GM06990 (cell line): ENCODE measurements at regions not wholly inside any gene's neighbourhood (a gene's known extent, or its start where the extent isn't known, plus 50 kb on each side); places are given as distances from the start of the nearest gene placed in this dataset.
A peak's percentile ranks its signal among the peaks of the same experiment; 100 is the strongest.

Experiments
- DNase-seq: peaks from one replicate; pipeline ENCODE4 v3.0.0-alpha.2; 2011; ENCODE audit not compliant: insufficient read length; ENCODE audit errors: extremely low read depth
- H3K27me3 ChIP-seq: replicated peaks from 2 replicates; pipeline ENCODE4 v1.6.0; 2011; ENCODE audit warnings: low read length; ENCODE audit not compliant: control insufficient read depth, insufficient read depth
- H3K36me3 ChIP-seq: 2 replicates; pipeline ENCODE4 v1.5.1; 2011; ENCODE audit warnings: low read length; ENCODE audit not compliant: control insufficient read depth, insufficient read depth
- H3K4me3 ChIP-seq: replicated peaks from 2 replicates; pipeline ENCODE4 v1.5.1; 2011; ENCODE audit warnings: low read depth, mild to moderate bottlenecking, control low read depth, low read length
- TF ChIP-seq, protein P1 (sequence below): IDR thresholded peaks from 2 replicates; pipeline ENCODE4 v1.5.1; 2011; ENCODE audit warnings: low read length, control low read depth, mild to moderate bottlenecking, inconsistent platforms; ENCODE audit not compliant: insufficient read depth, poor library complexity, severe bottlenecking

DNA sequence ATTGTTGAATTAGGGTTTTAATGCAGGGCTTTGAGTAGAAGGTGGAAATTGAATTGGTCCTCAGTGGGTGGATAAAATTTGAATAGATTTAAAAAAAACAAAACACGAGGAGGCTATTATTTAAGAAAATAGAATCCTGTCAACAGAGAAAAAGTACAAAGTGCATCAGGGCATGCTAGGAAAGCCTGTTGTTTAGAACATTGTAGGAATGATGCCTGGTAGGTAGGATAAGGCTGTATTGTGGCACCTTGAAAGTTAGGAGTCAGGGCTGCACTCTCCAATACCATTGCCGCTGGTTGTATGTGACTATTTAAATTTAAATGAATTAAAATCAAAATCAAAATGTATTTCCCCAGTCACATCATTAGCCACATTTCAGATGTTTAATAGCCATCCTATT is 363.9 kb downstream of the UTRN start:
- no peak for DNase-seq
- TF ChIP-seq, protein P1, sequence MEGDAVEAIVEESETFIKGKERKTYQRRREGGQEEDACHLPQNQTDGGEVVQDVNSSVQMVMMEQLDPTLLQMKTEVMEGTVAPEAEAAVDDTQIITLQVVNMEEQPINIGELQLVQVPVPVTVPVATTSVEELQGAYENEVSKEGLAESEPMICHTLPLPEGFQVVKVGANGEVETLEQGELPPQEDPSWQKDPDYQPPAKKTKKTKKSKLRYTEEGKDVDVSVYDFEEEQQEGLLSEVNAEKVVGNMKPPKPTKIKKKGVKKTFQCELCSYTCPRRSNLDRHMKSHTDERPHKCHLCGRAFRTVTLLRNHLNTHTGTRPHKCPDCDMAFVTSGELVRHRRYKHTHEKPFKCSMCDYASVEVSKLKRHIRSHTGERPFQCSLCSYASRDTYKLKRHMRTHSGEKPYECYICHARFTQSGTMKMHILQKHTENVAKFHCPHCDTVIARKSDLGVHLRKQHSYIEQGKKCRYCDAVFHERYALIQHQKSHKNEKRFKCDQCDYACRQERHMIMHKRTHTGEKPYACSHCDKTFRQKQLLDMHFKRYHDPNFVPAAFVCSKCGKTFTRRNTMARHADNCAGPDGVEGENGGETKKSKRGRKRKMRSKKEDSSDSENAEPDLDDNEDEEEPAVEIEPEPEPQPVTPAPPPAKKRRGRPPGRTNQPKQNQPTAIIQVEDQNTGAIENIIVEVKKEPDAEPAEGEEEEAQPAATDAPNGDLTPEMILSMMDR: no peak
- no peaks in the 10 kb centered on the region for H3K27me3 ChIP-seq
- no peak overlapping the region for H3K4me3 ChIP-seq
- no peaks in the 10 kb centered on the region for H3K36me3 ChIP-seq

DNA sequence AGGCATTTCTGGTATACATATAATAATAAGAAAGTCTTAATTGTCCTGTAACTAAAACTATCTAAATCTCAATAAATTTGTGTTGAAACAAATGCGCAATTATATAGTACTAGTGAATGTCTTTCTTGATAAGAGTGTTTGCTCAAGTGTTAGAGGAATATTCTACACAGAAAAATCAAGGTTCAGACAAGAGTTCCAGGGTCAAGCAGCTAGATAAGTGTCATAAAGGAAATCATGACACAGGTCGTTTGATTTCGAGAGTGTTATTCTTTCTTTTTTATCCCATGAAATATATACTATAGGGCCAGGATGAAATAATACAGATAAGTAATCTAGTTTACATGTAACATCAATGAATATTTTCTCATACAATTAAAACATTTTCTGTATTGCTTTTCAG is 366.1 kb downstream of the UTRN start:
- Histone ChIP-seq H3K36me3 (no peaks in the 10 kb centered on the region), H3K4me3 (no peak overlapping the region), H3K27me3 (no peaks in the 10 kb centered on the region)
- DNase-seq: no peak
- TF ChIP-seq, protein P1: no peak

DNA sequence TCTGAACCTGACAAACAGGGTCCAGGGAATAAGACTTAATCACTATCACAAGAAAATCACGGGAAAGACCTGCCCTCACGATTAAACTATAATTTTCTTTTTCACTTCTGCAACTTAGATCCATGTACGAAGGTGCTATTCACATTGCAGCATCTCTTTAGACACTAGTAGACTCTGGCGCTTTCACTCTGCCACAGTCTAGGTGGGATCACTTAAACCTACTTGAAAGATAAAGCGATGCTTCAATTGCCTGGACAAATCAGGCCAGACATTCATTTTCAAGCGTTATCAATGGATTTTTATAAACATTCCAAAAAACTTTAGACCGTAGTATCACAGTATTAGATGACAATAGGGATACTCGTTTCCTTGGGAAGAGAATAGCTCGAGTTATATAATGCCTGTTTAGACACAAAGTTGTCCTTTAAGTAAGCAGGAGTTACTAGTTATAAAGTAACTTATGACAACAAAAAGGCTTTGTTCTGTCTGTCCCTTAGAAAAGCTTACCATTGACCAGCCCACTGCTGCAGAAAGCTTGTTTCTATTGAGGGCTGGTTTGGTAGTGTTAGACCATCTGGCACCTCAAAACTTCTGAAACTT is 367.3 kb downstream of the UTRN start:
- TF ChIP-seq, protein P1: no peak
- H3K4me3 ChIP-seq: no peak overlapping the region
- DNase-seq: no peak
- no peaks in the 10 kb centered on the region for H3K27me3 ChIP-seq
- H3K36me3 ChIP-seq: no peaks in the 10 kb centered on the region

DNA sequence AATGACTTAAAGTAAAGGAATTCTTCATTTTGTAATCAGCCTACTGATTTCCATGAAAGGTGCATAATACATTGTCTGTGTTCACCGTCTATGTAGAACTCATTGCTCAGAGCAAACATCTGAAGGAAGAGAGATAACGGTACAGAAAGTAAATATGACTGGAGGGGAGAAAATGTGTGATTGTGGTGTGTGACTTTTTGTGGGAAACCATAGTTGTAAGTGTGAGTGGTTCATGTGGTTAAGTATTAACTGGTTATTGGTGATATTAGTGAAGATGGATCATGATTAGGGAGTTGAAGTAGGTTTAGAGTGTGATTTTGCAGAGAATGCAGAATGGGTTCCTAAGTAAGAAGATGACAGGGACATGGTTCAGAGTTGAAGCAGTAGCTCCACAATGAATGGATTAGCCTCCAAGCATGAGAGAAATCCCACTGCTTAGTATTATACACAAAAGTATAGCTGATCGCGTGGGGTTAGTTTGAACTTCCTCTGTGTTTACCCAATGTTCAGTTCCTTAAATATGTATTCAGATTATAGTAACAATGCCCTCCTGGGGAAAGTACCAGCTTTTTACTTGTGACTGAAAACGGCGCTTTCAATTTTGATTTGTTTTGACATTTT is 368.9 kb downstream of the UTRN start:
- peak; percentile 21 for DNase-seq
- no peaks in the 10 kb centered on the region for H3K27me3 ChIP-seq
- peak overlapping the region; percentile 31; the same call in 1 of the 2 replicates for H3K4me3 ChIP-seq
- TF ChIP-seq, protein P1: no peak
- H3K36me3 ChIP-seq: no peaks in the 10 kb centered on the region

DNA sequence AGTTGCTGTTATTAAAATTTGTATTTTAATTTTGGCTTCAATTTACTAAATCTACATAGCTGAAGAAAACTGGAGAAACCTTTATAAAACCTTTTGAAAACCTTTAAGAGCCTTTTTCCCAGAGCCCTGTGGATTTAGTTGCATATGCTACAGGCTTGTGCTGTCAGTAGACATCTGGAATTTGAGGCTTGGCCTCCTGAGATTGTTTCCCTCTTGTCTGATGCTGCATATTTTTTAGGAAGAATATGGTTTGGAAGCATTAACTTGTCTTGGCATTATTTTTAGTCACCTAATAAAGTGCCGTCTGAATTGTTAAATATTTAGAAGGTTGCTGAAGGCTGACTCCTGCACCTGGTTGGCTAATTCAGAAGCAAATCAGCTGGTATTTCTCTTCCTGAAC is 369.4 kb downstream of the UTRN start:
- TF ChIP-seq, protein P1: no peak
- no peak for DNase-seq
- no peak overlapping the region; the same call in 1 of the 2 replicates for H3K4me3 ChIP-seq
- no peaks in the 10 kb centered on the region for H3K27me3 ChIP-seq
- no peaks in the 10 kb centered on the region for H3K36me3 ChIP-seq

DNA sequence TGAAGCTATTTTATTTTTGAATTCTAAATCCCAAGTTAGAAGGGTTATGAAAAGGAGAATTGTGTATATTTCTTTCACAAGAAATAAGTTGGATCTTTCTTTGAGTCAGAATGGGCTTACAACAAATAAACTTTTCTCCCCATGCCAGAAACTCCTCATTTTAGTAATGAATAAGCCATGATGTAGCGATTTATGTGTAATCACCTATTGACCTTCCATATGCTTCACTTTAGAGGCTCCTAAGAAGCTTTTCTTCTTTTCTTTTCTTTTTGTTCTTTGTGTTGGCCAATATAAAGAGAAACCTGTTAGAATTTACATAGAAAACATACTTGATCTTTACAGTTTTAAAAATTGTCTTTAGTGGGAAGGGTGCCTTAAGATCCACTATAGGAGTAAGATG is 370.2 kb downstream of the UTRN start:
- TF ChIP-seq, protein P1: no peak

More for the DNA sequence above, 370.2 kb downstream of the UTRN start:
- no peak overlapping the region for H3K4me3 ChIP-seq
- no peaks in the 10 kb centered on the region for H3K36me3 ChIP-seq
- H3K27me3 ChIP-seq: no peaks in the 10 kb centered on the region
- no peak for DNase-seq
